ENCODE measurements at regions not wholly inside any gene's neighbourhood (a gene's known extent, or its start where the extent isn't known, plus 50 kb on each side); places are given as distances from the start of the nearest gene placed in this dataset.
A peak's percentile ranks its signal among the peaks of the same experiment; 100 is the strongest.
"Not testable (repeated sequence)": the region's sequence is repeated elsewhere in the genome, so short reads cannot be mapped to it uniquely, and the experiment has no call there.

GRCh38 chrX:4668802-4669536 is 955.5 kb upstream of the PRKX start:
- no peak for DNase-seq

DNA sequence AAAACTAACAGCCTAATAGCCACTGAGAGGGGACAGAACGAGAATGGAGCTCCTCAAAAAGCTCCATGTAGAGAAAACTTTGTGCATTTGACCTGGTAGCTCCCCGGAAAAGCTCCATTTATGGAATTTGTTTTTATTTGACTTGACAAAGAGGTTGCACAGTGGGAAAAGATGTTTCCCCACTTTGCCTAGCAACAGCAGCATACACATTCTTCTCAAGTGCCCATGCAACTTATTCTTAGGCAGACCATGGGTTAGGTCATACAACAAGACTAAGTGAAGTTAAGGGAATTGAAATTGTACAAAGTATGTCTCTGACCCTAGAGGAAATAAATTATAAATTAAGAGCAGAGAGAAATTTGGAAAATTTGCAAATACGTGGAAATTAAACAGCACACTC is 949.6 kb upstream of the PRKX start:
- no peak for DNase-seq

- no peak for DNase-seq
These were observed 948.3 kb upstream of the PRKX start for GRCh38 chrX:4661771-4662170.

DNA sequence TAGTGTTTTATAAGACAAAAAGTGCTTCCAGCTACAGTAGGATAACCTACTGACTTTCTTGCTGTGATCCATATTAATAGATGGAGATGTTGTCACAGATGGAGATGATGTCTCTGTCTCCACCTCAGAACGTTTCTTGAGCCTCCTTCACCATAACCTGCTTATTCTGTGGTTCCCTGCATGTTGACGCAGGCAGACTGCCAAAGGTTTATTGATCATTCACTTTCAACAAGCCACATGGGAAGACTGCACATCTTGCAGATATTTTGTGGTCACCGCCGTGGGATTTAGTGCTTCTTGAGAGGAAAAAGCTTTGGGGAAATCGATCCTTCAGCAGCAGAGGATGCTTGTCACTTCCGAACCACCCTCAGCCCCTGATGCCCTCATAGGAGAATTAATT is 943.0 kb upstream of the PRKX start:
- DNase-seq, result no peak

GRCh38 chrX:4655743-4656142 is 942.3 kb upstream of the PRKX start:
- DNase-seq, result no peak

GRCh38 chrX:4642114-4642513 is 928.7 kb upstream of the PRKX start:
- no peak for DNase-seq

- DNase-seq, result no peak
These were observed 924.6 kb upstream of the PRKX start for GRCh38 chrX:4638036-4638435.

DNA sequence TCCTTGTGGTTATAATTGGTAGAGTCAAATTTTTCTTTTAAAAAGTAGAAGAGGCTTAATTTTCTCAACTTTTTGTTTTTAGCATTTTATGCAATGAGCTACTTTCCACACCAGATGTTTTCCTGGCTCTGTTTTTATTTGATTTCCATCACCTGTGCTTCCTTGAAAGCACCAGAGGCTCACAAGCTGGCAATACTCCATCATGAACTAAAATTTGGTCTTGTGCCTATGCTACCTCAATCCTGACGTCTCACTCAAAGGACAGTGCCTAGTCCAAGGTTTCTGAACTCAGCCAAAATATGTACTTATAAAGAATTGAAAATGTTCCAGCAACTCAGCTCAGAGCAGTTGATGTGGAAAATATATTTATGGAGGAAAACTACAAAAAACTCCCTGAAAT is 914.0 kb upstream of the PRKX start:
- DNase-seq, result no peak

GRCh38 chrX:4622486-4623167 is 909.2 kb upstream of the PRKX start:
- DNase-seq, result no peak

DNA sequence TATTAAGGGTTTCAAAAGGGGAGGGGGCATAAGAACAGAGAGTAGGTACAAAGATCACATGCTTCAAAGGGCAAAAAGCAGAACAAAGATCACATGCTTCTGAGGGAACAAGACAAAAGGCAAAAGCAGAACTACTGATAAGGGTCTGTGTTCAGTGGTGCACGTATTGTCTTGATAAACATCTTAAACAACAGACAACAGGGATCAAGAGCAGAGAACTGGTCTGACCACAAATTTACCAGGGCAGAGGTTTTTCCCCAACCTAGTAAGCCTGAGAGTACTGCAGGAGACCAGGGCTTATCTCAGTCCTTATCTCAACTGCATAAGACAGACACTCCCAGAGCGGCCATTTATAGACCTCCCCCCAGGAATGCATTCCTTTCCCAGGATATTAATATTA is 900.2 kb upstream of the PRKX start:
- DNase-seq, result peak; percentile 30

- no peak for DNase-seq
These were observed 875.4 kb upstream of the PRKX start for GRCh38 chrX:4588893-4589292.

- no peak for DNase-seq
These were observed 875.0 kb upstream of the PRKX start for GRCh38 chrX:4588466-4588865.

DNA sequence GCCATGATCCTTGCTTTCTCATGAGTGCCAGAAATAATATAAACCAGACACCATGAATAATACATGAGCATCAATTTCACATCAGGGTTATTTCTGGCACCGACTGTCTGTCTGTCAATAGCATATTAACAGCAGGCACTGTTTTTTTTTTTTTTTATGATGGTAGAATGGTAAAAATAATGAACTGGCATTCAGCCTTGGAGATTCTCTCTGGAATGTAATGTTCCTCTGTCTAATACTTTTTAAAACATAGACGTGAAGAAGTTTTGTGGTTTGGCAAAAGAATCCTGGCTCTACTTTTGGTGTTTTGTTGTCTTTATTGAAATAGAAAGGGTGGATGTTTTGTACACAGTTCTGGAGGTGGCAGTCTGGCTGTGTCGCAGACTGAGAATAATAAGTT is 874.6 kb upstream of the PRKX start:
- no peak for DNase-seq

GRCh38 chrX:4579999-4580398 is 866.5 kb upstream of the PRKX start:
- DNase-seq, result no peak

GRCh38 chrX:4579480-4579879 is 866.0 kb upstream of the PRKX start:
- DNase-seq, result no peak

- no peak for DNase-seq
These were observed 859.2 kb upstream of the PRKX start for GRCh38 chrX:4572691-4573090.

DNA sequence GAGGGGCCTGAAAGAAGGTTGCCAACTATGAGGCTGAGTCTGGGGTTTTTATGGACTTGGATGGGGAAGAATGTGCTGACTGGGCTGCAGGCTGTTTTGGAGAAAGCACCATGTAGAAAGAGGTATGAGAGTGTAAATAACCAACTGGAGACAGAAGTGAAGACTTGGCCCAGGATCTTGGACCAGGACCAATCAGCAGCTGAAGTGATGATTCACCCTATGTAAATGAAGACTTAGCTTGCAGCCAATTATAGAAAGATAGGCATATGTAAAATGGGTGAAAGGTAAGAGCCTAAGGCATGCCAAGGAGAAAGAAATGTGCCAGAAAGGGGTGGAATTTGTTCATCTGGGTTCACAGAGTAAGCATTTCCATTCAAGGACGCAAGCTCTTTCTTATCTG is 856.7 kb upstream of the PRKX start:
- DNase-seq, result no peak

DNA sequence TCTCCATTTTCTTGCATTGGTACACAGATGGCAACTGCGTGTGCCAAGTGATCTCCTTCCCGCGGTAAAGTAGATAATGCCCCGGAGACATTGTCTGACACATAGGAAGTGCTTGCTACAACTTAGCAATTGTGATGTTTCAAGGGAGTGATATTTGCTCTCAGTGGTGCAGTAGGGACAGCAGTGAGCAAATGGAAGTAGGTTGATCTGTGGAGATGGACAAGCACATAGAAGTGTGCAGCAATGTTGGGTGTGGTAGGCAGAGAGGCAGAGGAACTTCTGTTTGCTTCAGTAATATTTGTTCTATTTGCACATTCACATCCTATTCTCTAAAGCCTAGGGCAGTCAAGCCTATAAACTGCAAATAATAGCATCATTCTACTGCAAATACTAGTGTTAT is 846.7 kb upstream of the PRKX start:
- DNase-seq, result no peak

- no peak for DNase-seq
These were observed 836.6 kb upstream of the PRKX start for GRCh38 chrX:4550018-4550417.

GRCh38 chrX:4547213-4547836 is 833.9 kb upstream of the PRKX start:
- no peak for DNase-seq

- DNase-seq, result not testable (repeated sequence)
These were observed 832.7 kb upstream of the PRKX start for GRCh38 chrX:4546178-4546577.

DNA sequence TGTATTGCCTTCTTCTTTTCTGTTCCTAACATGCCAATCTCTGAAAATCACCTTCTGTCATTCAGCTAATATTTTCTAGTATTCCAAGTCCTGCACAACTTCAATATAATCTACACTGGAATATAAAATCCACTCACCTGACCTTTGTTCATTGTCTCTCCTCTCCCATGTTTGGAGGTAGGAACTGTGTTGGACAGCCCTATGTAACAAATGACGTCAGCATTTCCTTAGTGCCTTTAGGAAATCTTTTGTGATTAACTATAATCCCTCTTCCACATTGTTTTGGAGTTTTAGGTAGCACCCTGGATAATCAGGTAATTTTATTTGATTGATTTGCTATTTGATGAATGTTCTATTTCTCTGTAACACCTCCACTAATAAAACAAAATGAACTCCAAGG is 814.8 kb upstream of the PRKX start:
- no peak for DNase-seq

DNA sequence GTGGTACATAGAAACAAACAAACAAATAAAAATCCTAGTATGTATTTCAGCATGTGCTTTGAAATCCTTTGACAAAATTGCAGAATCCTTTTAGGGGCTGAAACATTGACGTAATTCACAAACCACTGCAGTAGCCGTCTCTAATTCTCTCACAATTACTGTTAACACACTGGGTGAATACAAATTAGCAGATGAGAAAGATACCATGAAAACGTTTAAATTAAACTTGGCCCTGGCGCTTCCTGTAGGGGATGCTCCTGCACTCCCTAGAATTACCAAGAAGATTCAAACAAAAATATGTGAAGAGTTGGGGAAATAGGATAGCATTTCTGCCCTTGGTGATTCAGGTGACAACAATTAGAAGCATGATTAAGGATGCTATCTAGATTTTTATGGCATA is 772.5 kb upstream of the PRKX start:
- no peak for DNase-seq

DNA sequence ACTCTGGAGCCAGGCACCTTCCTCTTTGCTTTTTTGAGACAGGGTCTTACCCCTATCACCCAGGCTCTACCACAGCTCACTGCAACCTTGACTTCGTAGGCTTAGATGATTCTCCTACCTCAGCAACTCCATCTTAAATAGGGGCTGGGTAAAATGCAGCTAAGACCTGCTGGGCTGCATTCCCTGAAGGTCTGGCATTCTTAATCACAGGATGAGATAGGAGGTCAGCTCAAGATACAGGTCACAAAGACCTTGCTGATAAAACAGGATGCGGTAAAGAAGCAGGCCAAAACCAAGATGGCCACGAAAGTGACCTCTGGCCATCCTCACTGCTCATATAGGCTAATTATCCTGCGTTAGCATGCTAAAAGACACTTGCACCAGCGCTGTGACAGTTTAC is 770.8 kb upstream of the PRKX start:
- DNase-seq, result no peak

DNA sequence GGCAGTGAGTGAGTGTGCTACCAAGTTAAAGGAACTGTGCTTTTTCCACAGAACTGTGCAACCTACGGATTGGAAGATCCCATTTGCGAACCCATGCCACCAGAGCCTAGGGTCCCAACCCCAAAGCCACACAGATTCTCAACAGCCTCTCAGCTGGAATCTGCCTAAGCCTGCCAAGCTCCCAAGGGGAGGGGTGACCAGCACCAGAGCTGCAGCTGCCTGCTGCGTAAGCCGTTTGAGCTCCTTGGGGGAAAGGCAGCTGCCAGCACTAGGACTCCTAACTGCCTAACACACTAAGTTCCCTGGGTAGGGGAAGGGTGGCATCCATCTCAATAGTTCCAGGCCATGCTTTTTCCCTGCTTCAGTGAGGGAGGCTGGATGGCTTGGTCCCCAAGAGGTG is 738.1 kb upstream of the PRKX start:
- no peak for DNase-seq
